Esophagus muscularis mucosa (tissue), 4 donors: ENCODE measurements at regions not wholly inside any gene's neighbourhood (a gene's known extent, or its start where the extent isn't known, plus 50 kb on each side); places are given as distances from the start of the nearest gene placed in this dataset.

Experiments used
- CTCF ChIP-seq, 3 experiments: fragments of 200-600 bp in 2 of 3; fragments of 450-650 bp in 1 of 3; sonication (generic) in 2 of 3; IDR thresholded peaks; one replicate each; pipeline ENCODE4 v1.5.1; 2017 to 2019; ENCODE audit warnings: antibody characterized with exemption in 3 of 3, mild to moderate bottlenecking in 2 of 3, moderate library complexity in 1 of 3
- EP300 ChIP-seq: sonication (generic); formaldehyde crosslinking; IDR thresholded peaks from one replicate; pipeline ENCODE4 v1.6.1; 2017; ENCODE audit warnings: antibody characterized with exemption
- POLR2A ChIP-seq: fragments of 450-650 bp; IDR thresholded peaks from one replicate; pipeline ENCODE4 v1.6.1; 2017; ENCODE audit warnings: antibody characterized with exemption, moderate library complexity, mild to moderate bottlenecking, low read depth
- POLR2AphosphoS5 ChIP-seq, 2 donors: sonication (generic); formaldehyde crosslinking; IDR thresholded peaks; one replicate each; pipeline ENCODE4 v1.6.1; 2017; ENCODE audit warnings: antibody characterized with exemption in 2 of 2

DNA sequence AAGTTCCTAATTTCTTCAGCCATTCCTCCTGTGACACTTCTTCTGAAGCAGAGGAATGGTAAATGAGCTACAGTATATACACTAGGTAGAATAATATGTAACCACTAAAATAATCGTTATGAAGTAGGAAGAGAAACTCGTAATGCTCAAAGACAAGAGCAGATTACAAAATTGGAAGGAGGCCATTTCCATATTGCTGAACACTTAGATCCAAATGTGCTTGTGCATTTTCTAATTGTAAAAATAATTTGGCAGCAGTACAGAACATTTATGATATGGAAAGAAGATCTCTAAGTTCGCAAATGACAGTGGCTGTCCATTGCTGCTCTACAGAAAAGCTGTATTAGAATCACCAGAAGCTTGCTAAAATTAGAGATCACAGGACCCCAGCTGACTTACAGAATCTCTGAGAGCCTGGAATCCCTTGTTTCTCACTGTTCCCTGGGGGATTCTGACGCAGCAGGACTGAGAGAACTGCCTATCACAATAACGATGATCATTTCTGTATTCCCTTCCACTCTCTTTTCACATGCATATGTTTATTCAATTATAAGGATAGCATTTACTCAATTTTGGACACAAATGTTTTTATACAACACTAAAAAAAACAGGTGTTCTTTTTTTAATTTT lies 242.1 kb downstream of the OMA1 start:
- TF ChIP-seq CTCF (IDR thresholded peaks at IDR 0.05) (no peak), POLR2AphosphoS5 (IDR thresholded peaks at IDR 0.05) (no peak), POLR2A (no peak), EP300 (no peak)
